CD8-positive, alpha-beta memory T cell (primary cell): ENCODE measurements at regions not wholly inside any gene's neighbourhood (a gene's known extent, or its start where the extent isn't known, plus 50 kb on each side); places are given as distances from the start of the nearest gene placed in this dataset.
A peak's percentile ranks its signal among the peaks of the same experiment; 100 is the strongest.

Experiments
- CTCF ChIA-PET: fragments of 350-600 bp; sonication (Branson Sonifier 250); formaldehyde crosslinking; loops from one replicate; lab custom pipeline; 2021; ENCODE audit warnings: antibody characterized with exemption; lab: Charles Lee
- POLR2A ChIA-PET: fragments of 350-600 bp; sonication (Branson Sonifier 250); formaldehyde crosslinking; loops from one replicate; lab custom pipeline; 2021; ENCODE audit warnings: antibody characterized with exemption; lab: Charles Lee
- DNase-seq, 5 donors: peaks; one replicate each; pipeline versions ENCODE4 v3.0.0 to v3.0.0-alpha.2; 2020 to 2022; ENCODE audit warnings: mixed read lengths in 1 of 5
- H3K27ac ChIP-seq: one replicate; pipeline ENCODE4 v1.7.0; 2013; ENCODE audit warnings: low read depth, mild to moderate bottlenecking, low read length, moderate library complexity
- H3K27me3 ChIP-seq: 2 replicates; pipeline ENCODE4 v1.7.0; 2013; ENCODE audit warnings: low read length, mild to moderate bottlenecking; ENCODE audit not compliant: insufficient read depth, poor library complexity, severe bottlenecking
- H3K36me3 ChIP-seq: 2 replicates; pipeline ENCODE4 v1.7.0; 2013; ENCODE audit warnings: mild to moderate bottlenecking, low read length, moderate library complexity; ENCODE audit not compliant: insufficient read depth
- H3K4me1 ChIP-seq: 2 replicates; pipeline ENCODE4 v1.7.0; 2013; ENCODE audit warnings: mild to moderate bottlenecking, low read length, moderate library complexity; ENCODE audit not compliant: insufficient read depth
- H3K4me3 ChIP-seq: 2 replicates; pipeline ENCODE4 v1.7.0; 2013; ENCODE audit warnings: mild to moderate bottlenecking, low read length
- H3K9me3 ChIP-seq: 2 replicates; pipeline ENCODE4 v1.7.0; 2013; ENCODE audit warnings: mild to moderate bottlenecking, low read length
- H3K27ac Mint-ChIP-seq, 8 donors: one replicate each; pipeline ENCODE4 v1.8.0; 2020 to 2021; ENCODE audit warnings: mixed read lengths in 8 of 8, mild to moderate bottlenecking in 6 of 8, inconsistent platforms in 3 of 8, moderate library complexity in 3 of 8
- H3K27me3 Mint-ChIP-seq, 2 donors: one replicate each; pipeline ENCODE4 v1.8.0; 2020 to 2021; ENCODE audit warnings: mixed read lengths in 2 of 2, mild to moderate bottlenecking in 1 of 2, moderate library complexity in 1 of 2
- H3K36me3 Mint-ChIP-seq, 3 donors: one replicate each; pipeline ENCODE4 v1.8.0; 2020 to 2021; ENCODE audit warnings: mixed read lengths in 3 of 3, inconsistent platforms in 1 of 3, mild to moderate bottlenecking in 1 of 3
- H3K4me1 Mint-ChIP-seq, 3 donors: one replicate each; pipeline ENCODE4 v1.8.0; 2020 to 2021; ENCODE audit warnings: mixed read lengths in 3 of 3, inconsistent platforms in 1 of 3, mild to moderate bottlenecking in 1 of 3
- H3K4me3 Mint-ChIP-seq, 7 donors: one replicate each; pipeline ENCODE4 v1.8.0; 2020 to 2021; ENCODE audit warnings: mixed read lengths in 7 of 7, mild to moderate bottlenecking in 6 of 7, moderate library complexity in 4 of 7, inconsistent platforms in 2 of 7
- H3K9me3 Mint-ChIP-seq, 5 donors: one replicate each; pipeline ENCODE4 v1.8.0; 2020 to 2022; ENCODE audit warnings: mixed read lengths in 5 of 5, mild to moderate bottlenecking in 3 of 5, moderate library complexity in 2 of 5, inconsistent platforms in 1 of 5

GRCh38 chr12:107545737-107546353 is 139.8 kb upstream of the PWP1 start:
- DNase-seq, result no peak
- ChIA-PET POLR2A (no interaction called here), CTCF (no interaction called here)
- no peaks in the 10 kb centered on the region for H3K27me3 Mint-ChIP-seq
- no peak overlapping the region for H3K27ac Mint-ChIP-seq
- H3K4me3 ChIP-seq, result no peak overlapping the region
- H3K27ac ChIP-seq, result no peak overlapping the region
- no peak overlapping the region for H3K4me3 Mint-ChIP-seq
- no peaks in the 10 kb centered on the region for H3K4me1 Mint-ChIP-seq
- no peaks in the 10 kb centered on the region for H3K27me3 ChIP-seq
- no peaks in the 10 kb centered on the region for H3K9me3 ChIP-seq
- H3K4me1 ChIP-seq, result no peaks in the 10 kb centered on the region
- H3K9me3 Mint-ChIP-seq, result peaks cover 0 to 2% (median 0%) of the 10 kb centered on the region in 5 donors
- H3K36me3 ChIP-seq, result no peaks in the 10 kb centered on the region
- peaks cover 6 to 29% (median 22%) of the 10 kb centered on the region in 3 donors for H3K36me3 Mint-ChIP-seq

- Mint-ChIP-seq H3K4me1 (no peaks in the 10 kb centered on the region), H3K36me3 (peaks cover 7 to 29% (median 22%) of the 10 kb centered on the region in 3 donors), H3K4me3 (no peak overlapping the region), H3K27me3 (no peaks in the 10 kb centered on the region), H3K27ac (peak overlapping the region in 1 of 8 donors; percentile 32), H3K9me3 (peaks cover 0 to 2% (median 0%) of the 10 kb centered on the region in 5 donors)
- H3K27me3 ChIP-seq, result no peaks in the 10 kb centered on the region
- no peak overlapping the region for H3K4me3 ChIP-seq
- H3K9me3 ChIP-seq, result no peaks in the 10 kb centered on the region
- no peak for DNase-seq
- CTCF ChIA-PET, result no interaction called here
- no peaks in the 10 kb centered on the region for H3K4me1 ChIP-seq
- H3K36me3 ChIP-seq, result no peaks in the 10 kb centered on the region
- H3K27ac ChIP-seq, result no peak overlapping the region
- POLR2A ChIA-PET, result no interaction called here
These were observed 138.2 kb upstream of the PWP1 start for GRCh38 chr12:107547389-107547788.

- Mint-ChIP-seq H3K36me3 (peaks cover 9 to 28% (median 22%) of the 10 kb centered on the region in 3 donors), H3K4me1 (no peaks in the 10 kb centered on the region), H3K27ac (no peak overlapping the region), H3K27me3 (no peaks in the 10 kb centered on the region), H3K4me3 (no peak overlapping the region), H3K9me3 (peaks cover 0 to 2% (median 0%) of the 10 kb centered on the region in 5 donors)
- CTCF ChIA-PET, result no interaction called here
- H3K27me3 ChIP-seq, result no peaks in the 10 kb centered on the region
- no peak overlapping the region for H3K4me3 ChIP-seq
- no peak overlapping the region for H3K27ac ChIP-seq
- POLR2A ChIA-PET, result interaction anchor here (0.7 kb wide), 1 partner anchor 1069 kb away, joined by 5 read pairs; no protein-coding TSS in a partner anchor
- H3K9me3 ChIP-seq, result no peaks in the 10 kb centered on the region
- no peak for DNase-seq
- H3K36me3 ChIP-seq, result no peaks in the 10 kb centered on the region
- no peaks in the 10 kb centered on the region for H3K4me1 ChIP-seq
These were observed 135.7 kb upstream of the PWP1 start for GRCh38 chr12:107549651-107550480.

GRCh38 chr12:107551434-107551833 is 134.2 kb upstream of the PWP1 start:
- H3K4me3 ChIP-seq, result no peak overlapping the region
- CTCF ChIA-PET, result no interaction called here
- H3K27me3 ChIP-seq, result no peaks in the 10 kb centered on the region
- POLR2A ChIA-PET, result no interaction called here
- no peak overlapping the region for H3K27ac Mint-ChIP-seq
- no peaks in the 10 kb centered on the region for H3K4me1 ChIP-seq
- H3K9me3 Mint-ChIP-seq, result peaks cover 0 to 2% (median 0%) of the 10 kb centered on the region in 5 donors
- H3K4me3 Mint-ChIP-seq, result no peak overlapping the region
- no peak for DNase-seq
- H3K36me3 Mint-ChIP-seq, result peaks cover 7 to 13% (median 9%) of the 10 kb centered on the region in 3 donors
- no peaks in the 10 kb centered on the region for H3K36me3 ChIP-seq
- H3K9me3 ChIP-seq, result no peaks in the 10 kb centered on the region
- H3K27me3 Mint-ChIP-seq, result no peaks in the 10 kb centered on the region
- no peak overlapping the region for H3K27ac ChIP-seq
- no peaks in the 10 kb centered on the region for H3K4me1 Mint-ChIP-seq

- CTCF ChIA-PET, result no interaction called here
- no peaks in the 10 kb centered on the region for H3K27me3 Mint-ChIP-seq
- H3K4me3 ChIP-seq, result no peak overlapping the region
- H3K9me3 ChIP-seq, result no peaks in the 10 kb centered on the region
- no peak for DNase-seq
- no peaks in the 10 kb centered on the region for H3K27me3 ChIP-seq
- H3K36me3 ChIP-seq, result no peaks in the 10 kb centered on the region
- H3K27ac Mint-ChIP-seq, result no peak overlapping the region
- no peaks in the 10 kb centered on the region for H3K4me1 ChIP-seq
- H3K9me3 Mint-ChIP-seq, result peaks cover 0 to 2% (median 0%) of the 10 kb centered on the region in 5 donors
- H3K4me3 Mint-ChIP-seq, result no peak overlapping the region
- peaks cover 7 to 12% (median 8%) of the 10 kb centered on the region in 3 donors for H3K36me3 Mint-ChIP-seq
- no peak overlapping the region for H3K27ac ChIP-seq
- no peaks in the 10 kb centered on the region for H3K4me1 Mint-ChIP-seq
- POLR2A ChIA-PET, result no interaction called here
These were observed 133.3 kb upstream of the PWP1 start for GRCh38 chr12:107552263-107552662.

- ChIA-PET CTCF (no interaction called here), POLR2A (no interaction called here)
- Mint-ChIP-seq H3K9me3 (peaks cover 0 to 2% (median 0%) of the 10 kb centered on the region in 5 donors), H3K36me3 (peaks cover 4 to 6% (median 6%) of the 10 kb centered on the region in 3 donors), H3K4me1 (no peaks in the 10 kb centered on the region), H3K4me3 (no peak overlapping the region), H3K27me3 (peaks cover 0 to 2% of the 10 kb centered on the region in 2 donors), H3K27ac (no peak overlapping the region)
- no peak for DNase-seq
- Histone ChIP-seq H3K27me3 (no peaks in the 10 kb centered on the region), H3K9me3 (no peaks in the 10 kb centered on the region), H3K4me3 (no peak overlapping the region), H3K36me3 (no peaks in the 10 kb centered on the region), H3K27ac (no peak overlapping the region), H3K4me1 (no peaks in the 10 kb centered on the region)
These were observed 132.3 kb upstream of the PWP1 start for GRCh38 chr12:107553211-107553765.

GRCh38 chr12:107554941-107555340 is 130.7 kb upstream of the PWP1 start:
- no peaks in the 10 kb centered on the region for H3K4me1 ChIP-seq
- Mint-ChIP-seq H3K4me3 (no peak overlapping the region), H3K4me1 (no peaks in the 10 kb centered on the region), H3K9me3 (no peaks in the 10 kb centered on the region), H3K36me3 (peaks cover 0 to 3% (median 0%) of the 10 kb centered on the region in 3 donors), H3K27ac (no peak overlapping the region), H3K27me3 (peaks cover 0 to 2% of the 10 kb centered on the region in 2 donors)
- no peak for DNase-seq
- no peaks in the 10 kb centered on the region for H3K27me3 ChIP-seq
- no peaks in the 10 kb centered on the region for H3K36me3 ChIP-seq
- ChIA-PET POLR2A (no interaction called here), CTCF (interaction anchor here (0.8 kb wide), 1 partner anchor 423 kb away, joined by 3 read pairs; no protein-coding TSS in a partner anchor)
- no peak overlapping the region for H3K4me3 ChIP-seq
- H3K27ac ChIP-seq, result no peak overlapping the region
- no peaks in the 10 kb centered on the region for H3K9me3 ChIP-seq

GRCh38 chr12:107557026-107557425 is 128.6 kb upstream of the PWP1 start:
- Histone ChIP-seq H3K36me3 (no peaks in the 10 kb centered on the region), H3K4me1 (no peaks in the 10 kb centered on the region), H3K27me3 (no peaks in the 10 kb centered on the region), H3K9me3 (no peaks in the 10 kb centered on the region), H3K27ac (no peak overlapping the region), H3K4me3 (no peak overlapping the region)
- no peak overlapping the region for H3K4me3 Mint-ChIP-seq
- ChIA-PET CTCF (no interaction called here), POLR2A (no interaction called here)
- no peaks in the 10 kb centered on the region for H3K9me3 Mint-ChIP-seq
- H3K27ac Mint-ChIP-seq, result no peak overlapping the region
- H3K27me3 Mint-ChIP-seq, result peaks cover 0 to 4% of the 10 kb centered on the region in 2 donors
- peaks cover 0 to 2% (median 0%) of the 10 kb centered on the region in 3 donors for H3K36me3 Mint-ChIP-seq
- no peaks in the 10 kb centered on the region for H3K4me1 Mint-ChIP-seq
- no peak for DNase-seq
